HG03432 (cell line): ENCODE measurements at regions not wholly inside any gene's neighbourhood (a gene's known extent, or its start where the extent isn't known, plus 50 kb on each side); places are given as distances from the start of the nearest gene placed in this dataset.

Experiments used
- ATAC-seq: cut with Tn5 transposase; IDR thresholded peaks from one replicate; pipeline ENCODE4 v1.9.1; 2021; ENCODE audit warnings: mild to moderate bottlenecking, moderate library complexity; ENCODE audit not compliant: unreplicated experiment

- no peak for ATAC-seq
Observed at GRCh38 chr12:94789510-94790225, 139.3 kb upstream of the TMCC3 start.

DNA sequence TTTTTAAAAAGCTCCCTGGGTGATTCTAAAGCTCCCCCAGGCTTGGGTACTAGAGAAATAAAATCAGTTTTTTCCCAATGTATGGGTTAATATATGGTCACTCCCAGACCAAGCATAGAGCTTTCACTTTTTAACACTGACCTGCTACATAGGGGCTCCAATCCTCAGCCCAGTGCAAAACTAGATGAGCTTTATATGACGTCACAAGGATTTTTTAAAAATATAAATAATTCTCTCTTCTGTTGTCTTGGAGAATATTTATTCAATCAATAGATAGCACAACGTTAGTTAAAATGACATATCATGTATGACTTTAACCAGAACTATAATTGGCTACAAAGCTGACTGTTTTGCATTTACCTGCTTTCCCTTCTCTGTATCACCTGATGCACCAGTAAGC lies 137.9 kb upstream of the TMCC3 start:
- no peak for ATAC-seq

DNA sequence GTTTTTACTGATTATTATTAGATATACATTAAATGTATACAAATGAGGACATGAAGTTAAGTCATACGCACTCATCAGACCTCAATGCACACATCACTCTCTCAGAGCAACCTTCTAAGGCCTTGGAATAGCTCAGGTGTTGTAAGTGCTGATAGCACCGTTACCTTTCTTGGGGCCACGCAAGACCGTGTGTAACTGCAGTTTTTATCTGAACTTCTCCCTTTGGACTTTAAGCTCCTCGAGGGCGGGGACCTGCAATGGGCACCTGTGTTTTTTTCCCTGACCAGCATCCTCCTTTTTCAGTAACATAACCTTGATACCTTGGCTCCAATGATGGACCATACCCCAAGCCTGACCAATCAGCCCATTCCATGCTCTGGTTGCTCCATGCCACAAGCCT lies 136.5 kb upstream of the TMCC3 start:
- no peak for ATAC-seq

DNA sequence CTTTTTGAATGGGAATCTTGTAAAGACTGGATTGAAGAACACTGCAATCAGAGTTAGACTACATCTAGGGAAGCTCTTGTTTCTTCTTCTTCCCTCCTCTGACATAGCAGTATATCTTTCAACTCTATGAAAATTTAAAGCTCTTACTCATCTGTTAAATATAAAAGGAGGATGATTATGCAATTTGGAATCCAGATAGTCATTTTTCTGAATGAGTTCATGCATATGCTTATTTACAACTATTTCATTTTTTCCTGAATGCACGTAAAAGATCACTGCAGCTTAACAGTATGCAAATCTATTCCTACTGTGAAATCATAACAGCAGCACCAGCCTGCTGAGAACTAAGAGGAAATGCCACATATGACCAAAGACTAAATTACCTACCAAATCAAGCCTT lies 133.5 kb upstream of the TMCC3 start:
- ATAC-seq, result no peak

GRCh38 chr12:94783343-94783742 lies 133.0 kb upstream of the TMCC3 start:
- no peak for ATAC-seq

DNA sequence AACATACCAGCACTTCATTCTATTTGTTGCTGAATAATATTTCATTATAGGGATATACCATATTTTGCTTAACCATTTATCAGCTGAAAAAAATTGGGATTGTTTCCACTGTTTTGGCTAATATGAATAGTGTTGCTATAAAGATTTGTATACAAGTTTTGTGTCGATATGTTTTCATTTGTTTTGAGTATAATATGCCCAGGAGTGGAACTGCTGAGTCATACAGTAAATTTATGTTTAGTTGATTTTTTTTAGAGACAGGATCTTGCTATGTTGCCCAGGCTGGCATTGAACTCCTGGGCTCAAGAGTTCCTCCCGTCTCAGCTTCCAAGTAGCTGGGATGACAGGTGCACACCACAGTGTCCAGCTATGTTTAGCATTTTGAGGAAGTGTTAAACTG lies 131.5 kb upstream of the TMCC3 start:
- ATAC-seq, result no peak

GRCh38 chr12:94779485-94779884 lies 129.1 kb upstream of the TMCC3 start:
- ATAC-seq, result no peak

DNA sequence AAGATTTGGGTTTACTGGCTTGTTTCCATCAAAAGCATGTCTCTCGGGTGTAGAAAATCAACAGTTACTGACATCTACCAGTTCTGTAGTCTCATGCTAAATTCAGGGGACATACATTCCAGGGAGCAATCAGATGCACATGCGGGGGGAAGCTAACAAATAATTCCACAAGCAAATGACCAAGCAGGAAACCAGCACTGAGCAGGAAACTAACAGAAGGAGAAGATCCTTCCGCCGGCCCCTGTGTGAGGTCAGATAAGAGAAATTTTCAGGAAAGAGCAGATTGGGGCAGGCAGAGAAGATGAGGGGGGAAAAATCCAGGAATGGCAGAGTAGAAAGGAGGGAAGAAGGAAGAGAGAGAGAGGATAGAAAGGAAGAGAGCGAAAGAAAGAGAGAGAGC lies 127.6 kb upstream of the TMCC3 start:
- no peak for ATAC-seq

DNA sequence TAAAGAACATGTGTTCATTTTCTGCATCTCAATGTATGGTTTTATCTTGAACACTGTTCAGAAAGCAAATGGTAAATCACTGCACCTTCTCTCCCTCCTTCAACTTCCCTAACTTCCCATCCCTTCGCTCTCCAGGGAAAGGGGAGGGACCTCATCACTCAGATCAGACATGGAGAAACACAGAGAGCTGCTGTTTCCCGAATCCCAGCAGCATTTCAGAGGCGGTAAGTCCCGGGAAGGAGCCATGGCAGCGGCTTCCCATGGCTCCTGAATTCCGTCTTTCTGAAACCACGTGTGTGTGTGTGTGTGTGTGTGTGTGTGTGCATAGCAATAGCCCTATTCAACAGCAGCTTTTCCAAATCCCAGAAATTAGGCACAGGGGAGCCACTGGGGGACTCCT lies 125.4 kb upstream of the TMCC3 start:
- no peak for ATAC-seq

- ATAC-seq, result no peak
Observed at GRCh38 chr12:94771741-94772140, 121.4 kb upstream of the TMCC3 start.

- no peak for ATAC-seq
Observed at GRCh38 chr12:94771199-94771598, 120.8 kb upstream of the TMCC3 start.

GRCh38 chr12:94770791-94771190 lies 120.4 kb upstream of the TMCC3 start:
- no peak for ATAC-seq

DNA sequence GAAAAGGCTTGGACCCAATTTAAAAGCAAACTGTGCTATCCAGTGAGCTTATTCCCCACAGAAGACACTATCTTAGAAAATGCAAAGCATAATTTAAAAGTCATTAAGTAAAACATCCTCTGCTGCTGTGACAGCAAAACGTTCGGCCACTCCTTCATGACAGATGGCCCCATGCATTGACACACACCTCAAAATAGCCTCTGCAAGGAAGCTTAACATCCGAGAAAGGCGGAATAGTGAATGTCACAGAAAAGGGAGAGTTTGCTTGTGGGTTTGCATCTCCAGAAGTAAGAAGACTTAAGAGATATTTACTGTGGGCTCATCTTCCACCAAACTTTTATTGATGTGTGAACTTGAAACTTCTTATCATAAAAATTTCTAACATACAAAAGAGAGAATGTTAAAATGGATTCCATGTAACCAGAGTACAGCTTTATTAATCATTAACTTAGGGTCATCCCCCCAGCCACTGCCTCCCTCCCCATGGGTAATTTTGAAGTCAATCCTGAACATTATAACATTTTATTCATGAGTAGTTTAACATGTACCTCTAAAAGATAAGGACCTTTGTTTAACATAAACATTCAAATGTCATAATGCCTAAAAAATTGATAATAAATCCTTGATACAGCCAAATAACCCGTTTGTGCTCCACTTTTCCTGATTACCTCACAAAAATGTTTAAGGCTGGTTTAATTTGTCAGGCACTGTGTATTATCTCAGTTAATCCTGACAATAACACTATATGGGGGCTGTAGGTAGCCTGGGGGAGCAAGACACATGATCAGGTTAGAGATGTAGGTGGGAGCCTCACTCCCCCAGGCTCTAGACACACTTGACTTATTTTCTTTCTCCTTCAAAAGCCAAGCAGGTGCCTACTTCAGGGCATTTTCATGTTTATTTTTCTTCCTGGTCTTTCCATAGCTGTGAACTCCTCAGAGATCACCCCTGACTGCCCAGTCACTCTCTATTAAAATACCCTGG lies 119.7 kb upstream of the TMCC3 start:
- ATAC-seq, result peak; percentile 32

- peak; percentile 82 for ATAC-seq
Observed at GRCh38 chr12:94769047-94769420, 118.7 kb upstream of the TMCC3 start.

DNA sequence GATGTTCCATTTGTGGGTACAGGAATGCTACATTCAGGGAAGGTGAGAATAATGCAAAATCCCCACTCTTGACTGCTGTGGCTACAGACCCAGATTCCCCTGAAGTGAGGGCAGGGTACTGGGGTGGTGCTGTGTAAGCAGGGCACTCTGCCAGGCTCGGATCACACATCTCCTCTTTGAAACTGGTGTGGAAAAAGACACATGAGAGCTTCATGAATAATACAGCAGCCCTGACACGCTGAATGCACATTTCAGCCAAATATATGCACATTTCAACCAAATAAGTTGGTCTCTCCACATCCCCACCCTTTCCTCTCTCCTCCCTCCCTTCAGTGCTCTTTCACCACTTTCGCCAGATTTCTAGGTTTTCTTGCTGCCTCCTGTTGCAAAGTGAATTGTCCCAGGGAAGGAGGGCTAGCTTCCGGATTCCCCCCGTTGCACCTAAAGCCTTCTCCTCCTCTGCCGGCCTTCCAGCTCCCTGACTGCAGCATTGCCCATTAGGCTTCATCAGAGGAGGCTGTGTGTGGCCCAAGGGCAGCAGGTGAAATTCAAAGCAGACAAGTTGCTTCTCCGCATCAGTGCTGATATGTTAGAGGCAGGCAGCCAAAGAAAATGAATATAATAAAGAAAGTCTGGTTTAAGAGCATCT lies 118.2 kb upstream of the TMCC3 start:
- peak; percentile 50 for ATAC-seq

GRCh38 chr12:94767956-94768355 lies 117.6 kb upstream of the TMCC3 start:
- no peak for ATAC-seq

GRCh38 chr12:94766397-94766796 lies 116.0 kb upstream of the TMCC3 start:
- ATAC-seq, result no peak

DNA sequence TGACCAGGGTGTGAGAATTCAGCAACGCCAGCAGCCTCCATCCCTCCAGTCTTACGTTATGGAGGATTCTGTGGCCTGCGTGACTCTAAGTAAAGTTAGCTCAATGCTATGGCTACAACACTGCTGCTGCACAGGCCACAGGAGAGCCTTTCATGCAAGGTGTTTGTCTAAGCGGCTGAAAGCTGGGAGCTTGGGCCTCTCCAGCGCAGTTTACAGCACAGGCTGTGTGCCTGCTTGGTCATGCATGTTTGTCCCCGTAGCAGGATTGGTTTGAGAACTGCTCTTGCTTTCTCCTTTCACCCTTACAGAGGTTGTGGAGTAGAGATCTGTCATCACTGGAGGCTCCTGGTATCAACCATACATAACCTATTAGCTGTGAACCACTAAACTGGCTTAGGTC lies 113.1 kb upstream of the TMCC3 start:
- ATAC-seq, result no peak

DNA sequence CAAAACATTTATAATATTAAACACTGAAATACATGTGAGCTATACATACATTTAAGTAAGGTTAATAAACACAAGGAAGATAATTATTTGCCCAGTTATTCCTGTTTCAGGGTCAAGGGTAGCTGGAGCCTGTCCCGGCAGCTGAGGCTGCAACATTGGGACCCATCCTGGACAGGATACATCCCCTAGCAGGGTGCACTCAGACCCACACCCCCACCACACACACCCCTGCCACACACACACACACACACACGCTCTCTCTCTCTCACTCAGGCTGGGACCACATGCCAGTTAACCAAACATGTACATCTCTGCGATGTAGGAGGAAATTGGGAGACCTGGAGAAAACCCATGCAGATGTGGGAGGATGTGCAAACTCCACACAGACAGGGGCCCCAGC lies 112.6 kb upstream of the TMCC3 start:
- peak; percentile 21 for ATAC-seq

GRCh38 chr12:94762259-94762942 lies 112.0 kb upstream of the TMCC3 start:
- peak; percentile 70 for ATAC-seq

GRCh38 chr12:94761559-94761958 lies 111.2 kb upstream of the TMCC3 start:
- no peak for ATAC-seq
